ENCODE measurements at regions not wholly inside any gene's neighbourhood (a gene's known extent, or its start where the extent isn't known, plus 50 kb on each side); places are given as distances from the start of the nearest gene placed in this dataset.

GRCh38 chr5:142411103-142411502 is 86.3 kb upstream of the SPRY4 start:
- TF ChIP-seq CTCF (IDR thresholded peaks at IDR 0.05) = no peak
- Histone ChIP-seq H3K27ac (no peak overlapping the region), H3K4me3 (no peak overlapping the region)
- no peak for DNase-seq (ENCODE audit: low spot score)

- H3K4me3 ChIP-seq = no peak overlapping the region
- no peak overlapping the region for H3K27ac ChIP-seq
- no peak for DNase-seq (ENCODE audit: low spot score)
- TF ChIP-seq CTCF (IDR thresholded peaks at IDR 0.05) = no peak
Observed at GRCh38 chr5:142408981-142409481, 84.2 kb upstream of the SPRY4 start.

GRCh38 chr5:142408536-142408935 is 83.7 kb upstream of the SPRY4 start:
- DNase-seq (ENCODE audit: low spot score) = no peak
- no peak for TF ChIP-seq CTCF (IDR thresholded peaks at IDR 0.05)
- no peak overlapping the region for H3K4me3 ChIP-seq
- no peak overlapping the region for H3K27ac ChIP-seq

- TF ChIP-seq CTCF (IDR thresholded peaks at IDR 0.05) = no peak
- Histone ChIP-seq H3K27ac (peak overlapping the region; percentile 24 to 85), H3K4me3 (no peak overlapping the region)
- DNase-seq (ENCODE audit: low spot score) = no peak
Observed at GRCh38 chr5:142405814-142406395, 81.1 kb upstream of the SPRY4 start.

DNA sequence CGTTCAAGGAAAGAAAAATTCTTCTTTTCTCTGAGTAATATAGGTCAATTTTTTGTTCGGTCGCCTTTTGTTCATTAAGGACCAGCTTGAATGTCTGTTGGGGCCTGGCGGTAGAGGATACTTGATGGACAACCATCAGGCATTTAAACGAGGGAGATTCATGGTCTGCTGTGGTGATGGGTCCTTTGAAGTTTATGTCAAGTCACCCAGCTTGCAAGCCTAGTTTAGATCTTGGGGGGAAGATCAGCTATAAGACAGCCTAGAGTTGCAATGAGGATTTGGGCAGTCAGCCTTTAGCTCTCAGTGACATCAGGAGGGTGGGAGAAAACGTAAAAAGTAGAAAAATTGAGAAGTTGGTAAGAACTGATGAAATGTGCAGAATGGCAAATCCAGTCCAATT is 80.2 kb upstream of the SPRY4 start:
- no peak for DNase-seq (ENCODE audit: low spot score)
- Histone ChIP-seq H3K27ac (peak overlapping the region; percentile 85 to 87), H3K4me3 (no peak overlapping the region)
- TF ChIP-seq CTCF (IDR thresholded peaks at IDR 0.05) = no peak

DNA sequence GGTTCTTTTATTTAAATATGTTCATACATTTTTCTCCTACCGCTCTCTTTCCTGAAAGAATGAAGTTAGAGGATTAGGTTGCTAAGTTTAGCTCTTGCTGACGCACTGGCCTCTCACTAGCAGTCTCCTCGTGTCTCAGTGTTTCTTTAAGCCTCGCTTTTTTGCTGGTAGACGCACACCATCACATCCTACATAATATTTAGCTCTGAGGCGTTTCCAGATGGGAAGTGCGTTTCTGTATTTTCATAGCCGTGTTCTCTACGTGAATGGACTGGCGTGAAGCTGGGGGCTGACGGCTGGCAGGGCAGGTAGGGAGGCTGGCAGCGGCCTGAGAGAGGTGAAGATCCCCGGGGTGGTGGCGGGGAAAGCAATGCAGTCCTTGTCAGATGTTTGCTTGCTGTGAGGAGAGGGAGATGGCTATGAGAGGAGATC is 79.2 kb upstream of the SPRY4 start:
- Histone ChIP-seq H3K4me3 (no peak overlapping the region), H3K27ac (peak overlapping the region; percentile 85 to 87)
- DNase-seq (ENCODE audit: low spot score) = no peak
- TF ChIP-seq CTCF (IDR thresholded peaks at IDR 0.05) = no peak

DNA sequence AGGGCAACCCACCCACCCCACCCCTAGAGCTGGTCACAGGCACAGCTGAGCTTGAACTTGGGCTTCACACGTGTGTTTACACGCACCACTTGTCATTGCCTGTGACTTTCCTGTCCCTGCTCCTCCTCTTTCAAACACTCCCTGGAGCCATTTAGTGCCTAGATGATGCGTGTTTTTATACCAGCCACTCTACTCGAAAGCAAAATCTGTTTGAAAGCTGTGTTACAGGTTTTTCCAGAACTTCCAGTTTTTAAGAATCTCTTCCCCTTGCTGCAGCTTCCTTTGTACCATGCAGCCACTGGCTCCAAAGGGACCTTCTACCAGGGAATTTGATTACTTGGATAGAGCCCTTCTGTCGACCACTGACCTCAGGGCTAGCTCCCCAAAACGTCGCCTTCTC is 78.8 kb upstream of the SPRY4 start:
- peak overlapping the region; percentile 85 to 87 for H3K27ac ChIP-seq
- DNase-seq (ENCODE audit: low spot score) = no peak
- no peak for TF ChIP-seq CTCF (IDR thresholded peaks at IDR 0.05)
- H3K4me3 ChIP-seq = no peak overlapping the region
